B cell (primary cell): ENCODE measurements at regions not wholly inside any gene's neighbourhood (a gene's known extent, or its start where the extent isn't known, plus 50 kb on each side); places are given as distances from the start of the nearest gene placed in this dataset.

Source experiments
- CTCF ChIP-seq: fragments of 200-600 bp; IDR thresholded peaks from one replicate; pipeline ENCODE4 v1.8.0; 2022; ENCODE audit warnings: antibody characterized with exemption, mild to moderate bottlenecking
- EZH2 ChIP-seq: IDR thresholded peaks from 2 replicates; pipeline ENCODE4 v1.6.1; 2012; ENCODE audit warnings: borderline replicate concordance, low read depth, mild to moderate bottlenecking, moderate library complexity, low read length; ENCODE audit not compliant: insufficient read depth, poor library complexity, severe bottlenecking

- TF ChIP-seq CTCF (no peak), EZH2 (no peak)
Measured at GRCh38 chr7:39808796-39809481, 141.1 kb upstream of the CDK13 start.
